ENCODE measurements at regions not wholly inside any gene's neighbourhood (a gene's known extent, or its start where the extent isn't known, plus 50 kb on each side); places are given as distances from the start of the nearest gene placed in this dataset.

- DNase-seq = no peak
Observed at GRCh38 chr3:106758459-106758858, 618.8 kb upstream of the CCDC54 start.

- DNase-seq = no peak
Observed at GRCh38 chr3:106759731-106760130, 617.5 kb upstream of the CCDC54 start.

- DNase-seq = no peak
Observed at GRCh38 chr3:106765342-106765741, 611.9 kb upstream of the CCDC54 start.

GRCh38 chr3:106768941-106769480 is 608.2 kb upstream of the CCDC54 start:
- no peak for DNase-seq

- no peak for DNase-seq
Observed at GRCh38 chr3:106773795-106774194, 603.4 kb upstream of the CCDC54 start.

GRCh38 chr3:106783231-106783630 is 594.0 kb upstream of the CCDC54 start:
- peak; percentile 27 for DNase-seq

- no peak for DNase-seq
Observed at GRCh38 chr3:106789276-106789675, 588.0 kb upstream of the CCDC54 start.

- no peak for DNase-seq
Observed at GRCh38 chr3:106792716-106793115, 584.5 kb upstream of the CCDC54 start.

- no peak for DNase-seq
Observed at GRCh38 chr3:106794442-106794841, 582.8 kb upstream of the CCDC54 start.

GRCh38 chr3:106795553-106795952 is 581.7 kb upstream of the CCDC54 start:
- no peak for DNase-seq

GRCh38 chr3:106797461-106797860 is 579.8 kb upstream of the CCDC54 start:
- no peak for DNase-seq

GRCh38 chr3:106805625-106806024 is 571.6 kb upstream of the CCDC54 start:
- DNase-seq = no peak

- no peak for DNase-seq
Observed at GRCh38 chr3:106806964-106807363, 570.3 kb upstream of the CCDC54 start.

- no peak for DNase-seq
Observed at GRCh38 chr3:106809041-106809440, 568.2 kb upstream of the CCDC54 start.

- peak; percentile 50 for DNase-seq
Observed at GRCh38 chr3:106809623-106810299, 567.5 kb upstream of the CCDC54 start.

- peak; percentile 63 for DNase-seq
Observed at GRCh38 chr3:106810300-106810875, 566.9 kb upstream of the CCDC54 start.

GRCh38 chr3:106811376-106811775 is 565.9 kb upstream of the CCDC54 start:
- no peak for DNase-seq

- DNase-seq = peak; percentile 93
Observed at GRCh38 chr3:106813742-106814141, 563.5 kb upstream of the CCDC54 start.

GRCh38 chr3:106814231-106814630 is 563.0 kb upstream of the CCDC54 start:
- DNase-seq = peak; percentile 94

- no peak for DNase-seq
Observed at GRCh38 chr3:106816838-106817237, 560.4 kb upstream of the CCDC54 start.

- DNase-seq = no peak
Observed at GRCh38 chr3:106817706-106818105, 559.5 kb upstream of the CCDC54 start.

GRCh38 chr3:106819440-106819839 is 557.8 kb upstream of the CCDC54 start:
- DNase-seq = peak; percentile 82

GRCh38 chr3:106820726-106821362 is 556.4 kb upstream of the CCDC54 start:
- DNase-seq = no peak

- no peak for DNase-seq
Observed at GRCh38 chr3:106821801-106822200, 555.4 kb upstream of the CCDC54 start.
